Peyer's patch (tissue), 4 donors: ENCODE measurements at regions not wholly inside any gene's neighbourhood (a gene's known extent, or its start where the extent isn't known, plus 50 kb on each side); places are given as distances from the start of the nearest gene placed in this dataset.
A peak's percentile ranks its signal among the peaks of the same experiment; 100 is the strongest.

Experiments used
- DNase-seq, 3 donors: peaks; one replicate each; pipeline ENCODE4 v3.0.0-alpha.2; 2017 to 2019
- H3K27ac ChIP-seq, 4 donors: fragments of 200-600 bp; sonication (generic); one replicate each; pipeline ENCODE4 v1.5.1; 2016 to 2019
- H3K27me3 ChIP-seq, 2 donors: fragments of 200-600 bp; sonication (generic); one replicate each; pipeline ENCODE4 v1.5.1; 2019
- H3K36me3 ChIP-seq, 3 donors: fragments of 200-600 bp; sonication (generic); one replicate each; pipeline ENCODE4 v1.5.1; 2016 to 2019
- H3K4me1 ChIP-seq, 4 donors: fragments of 200-600 bp; sonication (generic); one replicate each; pipeline ENCODE4 v1.5.1; 2016 to 2019
- H3K4me3 ChIP-seq, 4 donors: fragments of 200-600 bp; sonication (generic); 1 replicate in 3 of 4; 2 replicates in 1 of 4; pipeline ENCODE4 v1.5.1; 2016 to 2019; ENCODE audit warnings: mild to moderate bottlenecking in 1 of 4
- H3K9me3 ChIP-seq, 4 donors: fragments of 200-600 bp; sonication (generic); one replicate each; pipeline ENCODE4 v1.5.1; 2016 to 2019; ENCODE audit warnings: mild to moderate bottlenecking in 1 of 4
- POLR2A ChIP-seq, 2 donors: fragments of 450-650 bp; IDR thresholded peaks; one replicate each; pipeline ENCODE4 v1.5.1; 2017; ENCODE audit warnings: antibody characterized with exemption in 2 of 2, mild to moderate bottlenecking in 2 of 2, moderate library complexity in 2 of 2
- TF ChIP-seq, protein P1 (sequence below), 6 experiments: fragments of 450-650 bp in 4 of 6; fragments of 200-600 bp in 2 of 6; sonication (generic) in 1 of 6; IDR thresholded peaks; one replicate each; pipeline ENCODE4 v1.5.1; 2017 to 2019; ENCODE audit warnings: antibody characterized with exemption in 6 of 6, mild to moderate bottlenecking in 3 of 6, moderate library complexity in 1 of 6

DNA sequence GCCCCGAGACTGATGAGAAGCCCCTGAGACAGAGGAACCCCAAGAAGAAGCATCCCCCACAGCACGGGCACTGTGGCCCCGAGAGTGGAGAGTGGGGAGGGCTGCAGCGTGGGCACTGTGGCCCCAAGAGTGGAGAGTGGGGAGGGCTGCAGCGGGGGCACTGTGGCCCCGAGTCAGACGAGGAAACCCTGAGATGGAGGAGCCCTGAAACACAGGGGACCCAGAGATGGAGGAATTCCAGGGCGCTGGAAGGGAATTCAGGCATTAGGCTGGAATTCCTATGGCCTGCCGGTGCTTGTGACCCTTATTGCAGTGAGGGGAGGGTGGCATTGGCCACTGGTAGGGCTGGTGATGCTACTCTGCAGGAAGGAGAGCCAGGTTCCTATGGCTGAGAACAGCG is 168.6 kb upstream of the SHH start:
- Histone ChIP-seq H3K27ac (no peak overlapping the region), H3K36me3 (no peaks in the 10 kb centered on the region), H3K4me3 (no peak overlapping the region), H3K9me3 (no peaks in the 10 kb centered on the region), H3K4me1 (no peaks in the 10 kb centered on the region), H3K27me3 (no peaks in the 10 kb centered on the region)
- TF ChIP-seq, protein P1, sequence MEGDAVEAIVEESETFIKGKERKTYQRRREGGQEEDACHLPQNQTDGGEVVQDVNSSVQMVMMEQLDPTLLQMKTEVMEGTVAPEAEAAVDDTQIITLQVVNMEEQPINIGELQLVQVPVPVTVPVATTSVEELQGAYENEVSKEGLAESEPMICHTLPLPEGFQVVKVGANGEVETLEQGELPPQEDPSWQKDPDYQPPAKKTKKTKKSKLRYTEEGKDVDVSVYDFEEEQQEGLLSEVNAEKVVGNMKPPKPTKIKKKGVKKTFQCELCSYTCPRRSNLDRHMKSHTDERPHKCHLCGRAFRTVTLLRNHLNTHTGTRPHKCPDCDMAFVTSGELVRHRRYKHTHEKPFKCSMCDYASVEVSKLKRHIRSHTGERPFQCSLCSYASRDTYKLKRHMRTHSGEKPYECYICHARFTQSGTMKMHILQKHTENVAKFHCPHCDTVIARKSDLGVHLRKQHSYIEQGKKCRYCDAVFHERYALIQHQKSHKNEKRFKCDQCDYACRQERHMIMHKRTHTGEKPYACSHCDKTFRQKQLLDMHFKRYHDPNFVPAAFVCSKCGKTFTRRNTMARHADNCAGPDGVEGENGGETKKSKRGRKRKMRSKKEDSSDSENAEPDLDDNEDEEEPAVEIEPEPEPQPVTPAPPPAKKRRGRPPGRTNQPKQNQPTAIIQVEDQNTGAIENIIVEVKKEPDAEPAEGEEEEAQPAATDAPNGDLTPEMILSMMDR (IDR thresholded peaks at IDR 0.05), result no peak
- TF ChIP-seq POLR2A (IDR thresholded peaks at IDR 0.05), result no peak
- peak in 1 of 3 donors; percentile 31 for DNase-seq

DNA sequence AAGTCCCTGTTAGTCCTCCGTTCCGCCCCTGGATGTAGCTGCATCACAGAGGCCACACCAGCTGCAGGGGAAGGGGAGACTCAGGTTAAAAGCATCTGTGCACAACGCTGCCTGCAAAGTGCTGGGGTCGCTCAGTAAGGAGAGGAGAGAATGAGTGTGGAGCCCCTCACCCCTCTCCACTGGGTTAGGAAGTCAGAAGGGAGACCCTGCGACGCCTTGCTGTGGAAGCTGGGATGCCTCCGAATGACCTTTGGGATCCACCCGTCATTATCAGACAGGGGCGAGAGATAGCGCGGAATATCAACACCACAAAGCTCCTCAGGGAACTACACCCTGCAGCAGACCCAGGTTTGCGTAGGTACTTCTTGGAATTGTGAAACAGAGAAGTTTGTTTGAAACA is 167.7 kb upstream of the SHH start:
- no peaks in the 10 kb centered on the region for H3K36me3 ChIP-seq
- no peaks in the 10 kb centered on the region for H3K9me3 ChIP-seq
- TF ChIP-seq POLR2A (IDR thresholded peaks at IDR 0.05), result no peak
- TF ChIP-seq, protein P1 (IDR thresholded peaks at IDR 0.05), result no peak
- no peak overlapping the region for H3K4me3 ChIP-seq
- no peaks in the 10 kb centered on the region for H3K27me3 ChIP-seq
- no peaks in the 10 kb centered on the region for H3K4me1 ChIP-seq
- no peak overlapping the region for H3K27ac ChIP-seq
- peak in 1 of 3 donors; percentile 23 for DNase-seq

DNA sequence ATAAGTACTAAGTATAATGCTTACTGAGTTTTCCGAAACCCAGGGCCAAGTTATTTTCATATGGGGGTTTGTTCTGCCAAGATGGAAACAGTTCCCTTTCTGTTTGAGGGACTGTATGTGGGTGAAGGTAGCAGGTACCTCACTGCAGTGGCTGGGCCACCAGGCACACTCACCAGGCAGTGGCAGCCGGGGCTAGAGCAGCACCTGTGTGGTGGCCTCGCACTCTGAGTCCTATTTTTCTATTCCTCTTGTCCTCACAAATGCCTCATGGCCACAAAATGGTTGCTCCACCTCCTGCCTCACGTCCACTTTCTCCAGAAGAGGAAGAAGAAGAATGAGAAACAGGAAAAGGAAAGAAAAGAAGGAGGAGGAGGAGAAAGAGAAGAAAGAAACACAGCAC is 167.3 kb upstream of the SHH start:
- Histone ChIP-seq H3K36me3 (no peaks in the 10 kb centered on the region), H3K27ac (no peak overlapping the region), H3K4me1 (no peaks in the 10 kb centered on the region), H3K9me3 (no peaks in the 10 kb centered on the region), H3K4me3 (no peak overlapping the region), H3K27me3 (no peaks in the 10 kb centered on the region)
- TF ChIP-seq POLR2A (IDR thresholded peaks at IDR 0.05), result no peak
- TF ChIP-seq, protein P1 (IDR thresholded peaks at IDR 0.05), result no peak
- DNase-seq, result peak in 1 of 3 donors; percentile 8

DNA sequence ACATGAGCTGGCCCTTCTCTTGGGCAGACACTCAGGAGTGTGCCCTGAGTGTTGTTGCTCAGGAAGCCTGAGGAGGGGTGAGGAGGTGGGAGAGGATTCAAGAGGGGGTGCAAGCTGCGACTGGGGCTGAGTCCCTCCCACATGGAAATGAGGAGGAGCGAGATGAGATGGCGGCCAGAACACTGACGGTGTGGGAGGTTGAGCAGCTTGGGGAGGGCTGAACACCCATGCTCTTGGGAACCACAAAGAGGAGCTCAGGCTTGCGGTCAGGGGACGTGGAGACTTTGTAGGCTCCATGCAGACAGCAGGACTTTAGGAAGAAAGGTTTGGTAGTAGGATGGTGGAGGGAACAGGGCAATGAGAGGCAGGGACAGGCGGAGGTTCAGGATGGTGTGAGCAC is 163.2 kb upstream of the SHH start:
- H3K36me3 ChIP-seq, result no peaks in the 10 kb centered on the region

DNA sequence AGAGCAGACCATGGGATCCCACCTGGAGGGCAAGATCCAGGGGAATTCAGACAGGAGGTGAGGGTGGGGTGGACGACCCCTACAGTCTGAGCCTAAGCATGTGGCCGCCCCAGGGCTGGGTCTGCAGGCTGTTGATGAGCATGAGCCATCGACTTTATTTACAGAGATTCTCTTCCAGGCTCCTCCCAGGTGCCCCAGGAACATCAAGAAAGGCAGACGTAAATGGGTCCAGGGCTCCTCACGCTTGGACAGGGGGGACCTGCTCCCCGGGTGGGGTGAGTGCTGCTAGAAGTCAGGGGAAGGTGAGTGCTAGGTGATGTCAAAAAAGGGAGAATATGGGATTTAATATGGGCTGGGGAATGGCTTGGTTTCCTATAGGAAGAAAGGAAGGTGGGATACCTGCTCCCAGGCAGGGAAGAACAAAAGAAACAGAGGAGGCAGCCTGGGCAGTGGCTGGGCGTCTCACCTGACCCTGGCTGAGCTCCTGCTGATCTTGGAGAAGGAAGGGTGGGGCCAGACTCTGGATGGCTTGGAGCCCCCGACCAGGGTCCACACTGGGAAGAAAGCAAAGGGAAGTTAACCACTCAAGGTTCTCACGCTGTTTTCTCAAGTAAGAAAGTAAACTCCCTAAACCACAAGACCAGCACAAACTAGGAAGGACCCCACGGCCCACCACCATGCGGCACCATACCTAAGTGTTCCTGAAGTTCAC is 162.1 kb upstream of the SHH start:
- Histone ChIP-seq H3K9me3 (no peaks in the 10 kb centered on the region), H3K36me3 (no peaks in the 10 kb centered on the region), H3K27me3 (no peaks in the 10 kb centered on the region), H3K27ac (no peak overlapping the region), H3K4me3 (no peak overlapping the region), H3K4me1 (no peaks in the 10 kb centered on the region)
- TF ChIP-seq, protein P1 (IDR thresholded peaks at IDR 0.05), result no peak
- TF ChIP-seq POLR2A (IDR thresholded peaks at IDR 0.05), result no peak
- peak in 2 of 3 donors; percentile 29 to 38 for DNase-seq

More for the DNA sequence above, 163.2 kb upstream of the SHH start:
- H3K27me3 ChIP-seq, result no peaks in the 10 kb centered on the region
- H3K9me3 ChIP-seq, result no peaks in the 10 kb centered on the region
- H3K4me1 ChIP-seq, result no peaks in the 10 kb centered on the region
- DNase-seq, result peak in 2 of 3 donors; percentile 28 to 38
- no peak overlapping the region for H3K27ac ChIP-seq
- no peak overlapping the region for H3K4me3 ChIP-seq
- no peak for TF ChIP-seq POLR2A (IDR thresholded peaks at IDR 0.05)
- TF ChIP-seq, protein P1 (IDR thresholded peaks at IDR 0.05), result no peak
